Nephron progenitor cell (in vitro differentiated cells): ENCODE measurements at regions not wholly inside any gene's neighbourhood (a gene's known extent, or its start where the extent isn't known, plus 50 kb on each side); places are given as distances from the start of the nearest gene placed in this dataset.

Experiments
- DNase-seq: peaks from one replicate; pipeline ENCODE4 v3.0.0; 2021
- H3K27ac Mint-ChIP-seq: 2 replicates; pipeline ENCODE4 v1.8.0; 2021; ENCODE audit warnings: mild to moderate bottlenecking, moderate library complexity, mixed read lengths
- H3K27me3 Mint-ChIP-seq: 2 replicates; pipeline ENCODE4 v1.8.0; 2021; ENCODE audit warnings: mild to moderate bottlenecking, low read depth, mixed read lengths; ENCODE audit not compliant: poor library complexity
- H3K36me3 Mint-ChIP-seq: 2 replicates; pipeline ENCODE4 v1.8.0; 2021; ENCODE audit warnings: low read depth, mixed read lengths
- H3K4me1 Mint-ChIP-seq: 2 replicates; pipeline ENCODE4 v1.8.0; 2021; ENCODE audit warnings: mixed read lengths
- H3K4me3 Mint-ChIP-seq: 2 replicates; pipeline ENCODE4 v1.8.0; 2021; ENCODE audit warnings: mild to moderate bottlenecking, moderate library complexity, mixed read lengths
- H3K9me3 Mint-ChIP-seq: 2 replicates; pipeline ENCODE4 v1.8.0; 2021; ENCODE audit warnings: mild to moderate bottlenecking, moderate library complexity, mixed read lengths
- TF ChIP-seq, protein P1 (sequence below): fragments of 200-600 bp; sonication (generic); IDR thresholded peaks from 2 replicates; pipeline ENCODE4 v1.5.0; 2021; ENCODE audit warnings: antibody characterized with exemption

DNA sequence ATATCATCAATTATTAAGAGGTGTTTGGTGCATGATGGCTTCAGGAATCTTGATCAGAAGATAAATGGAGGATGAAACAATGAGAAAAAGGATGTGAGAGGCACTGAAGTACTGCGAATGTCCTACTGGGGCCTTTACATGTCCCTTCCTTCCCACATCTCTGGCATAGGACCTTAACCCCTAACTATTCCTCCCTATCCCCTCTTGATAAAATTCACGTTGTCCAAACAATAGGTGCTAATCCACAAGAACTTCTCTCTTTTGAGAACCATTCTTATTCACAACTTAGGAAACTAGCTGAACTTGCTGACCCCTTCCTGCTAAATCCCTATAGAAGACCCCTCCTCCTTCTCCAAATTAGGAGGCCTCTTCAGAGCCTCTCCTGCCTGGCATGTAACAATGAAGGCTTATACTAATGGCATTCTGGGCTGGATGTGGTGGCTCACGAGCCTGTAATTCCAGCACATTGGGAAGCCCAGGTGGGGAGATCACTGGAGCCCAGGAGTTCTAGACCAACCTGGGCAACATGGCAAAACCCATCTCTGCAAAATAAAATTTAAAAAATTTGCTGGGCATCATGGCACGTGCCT lies 276.5 kb upstream of the SMARCA2 start:
- TF ChIP-seq, protein P1, sequence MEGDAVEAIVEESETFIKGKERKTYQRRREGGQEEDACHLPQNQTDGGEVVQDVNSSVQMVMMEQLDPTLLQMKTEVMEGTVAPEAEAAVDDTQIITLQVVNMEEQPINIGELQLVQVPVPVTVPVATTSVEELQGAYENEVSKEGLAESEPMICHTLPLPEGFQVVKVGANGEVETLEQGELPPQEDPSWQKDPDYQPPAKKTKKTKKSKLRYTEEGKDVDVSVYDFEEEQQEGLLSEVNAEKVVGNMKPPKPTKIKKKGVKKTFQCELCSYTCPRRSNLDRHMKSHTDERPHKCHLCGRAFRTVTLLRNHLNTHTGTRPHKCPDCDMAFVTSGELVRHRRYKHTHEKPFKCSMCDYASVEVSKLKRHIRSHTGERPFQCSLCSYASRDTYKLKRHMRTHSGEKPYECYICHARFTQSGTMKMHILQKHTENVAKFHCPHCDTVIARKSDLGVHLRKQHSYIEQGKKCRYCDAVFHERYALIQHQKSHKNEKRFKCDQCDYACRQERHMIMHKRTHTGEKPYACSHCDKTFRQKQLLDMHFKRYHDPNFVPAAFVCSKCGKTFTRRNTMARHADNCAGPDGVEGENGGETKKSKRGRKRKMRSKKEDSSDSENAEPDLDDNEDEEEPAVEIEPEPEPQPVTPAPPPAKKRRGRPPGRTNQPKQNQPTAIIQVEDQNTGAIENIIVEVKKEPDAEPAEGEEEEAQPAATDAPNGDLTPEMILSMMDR, result no peak
- Mint-ChIP-seq H3K36me3 (no peaks in the 10 kb centered on the region), H3K4me1 (no peaks in the 10 kb centered on the region), H3K9me3 (peaks cover 33% of the 10 kb centered on the region), H3K27me3 (no peaks in the 10 kb centered on the region), H3K27ac (no peak overlapping the region), H3K4me3 (no peak overlapping the region)
- DNase-seq, result no peak

DNA sequence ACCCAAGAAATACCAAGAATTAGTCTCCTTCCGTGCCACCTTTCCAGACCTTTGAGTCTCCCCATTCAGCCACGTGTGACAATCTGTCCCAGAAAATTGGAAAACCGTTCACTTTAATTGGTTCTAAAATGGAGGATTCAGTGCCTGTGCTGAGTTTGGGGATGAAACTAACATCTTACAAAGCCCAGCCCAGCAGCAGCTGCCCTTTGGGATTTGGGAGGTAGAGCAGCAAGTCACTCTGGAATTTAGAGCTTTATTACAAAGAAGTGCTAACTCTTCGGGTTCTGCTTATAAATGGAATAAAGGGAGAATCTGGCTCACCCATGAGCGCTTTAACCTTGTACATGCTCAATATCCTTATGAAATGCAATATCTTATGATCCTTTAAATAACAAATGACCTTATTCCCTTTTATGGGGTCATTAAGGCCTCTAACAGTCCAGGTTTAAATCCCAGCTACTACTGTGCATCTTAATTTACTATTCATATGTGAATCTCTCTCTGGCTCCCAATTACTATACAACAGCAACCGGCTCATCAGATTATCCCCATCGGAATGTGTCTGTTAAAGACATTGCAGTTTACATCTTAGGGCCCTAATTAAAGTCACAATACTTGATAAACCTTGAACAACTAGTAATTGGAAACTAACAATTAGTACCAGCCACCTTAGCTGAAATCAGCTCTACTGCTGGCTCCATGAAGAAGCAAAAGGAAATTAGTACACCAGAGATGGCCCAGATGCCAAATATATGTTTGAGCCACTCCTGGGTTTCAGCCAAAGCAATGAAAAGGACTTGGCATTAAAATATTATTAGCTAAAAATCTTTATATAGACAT lies 271.8 kb upstream of the SMARCA2 start:
- no peaks in the 10 kb centered on the region for H3K27me3 Mint-ChIP-seq
- DNase-seq, result no peak
- H3K9me3 Mint-ChIP-seq, result peaks cover 25% of the 10 kb centered on the region
- H3K36me3 Mint-ChIP-seq, result no peaks in the 10 kb centered on the region
- H3K4me3 Mint-ChIP-seq, result no peak overlapping the region
- no peaks in the 10 kb centered on the region for H3K4me1 Mint-ChIP-seq
- H3K27ac Mint-ChIP-seq, result no peak overlapping the region
- TF ChIP-seq, protein P1, result no peak

DNA sequence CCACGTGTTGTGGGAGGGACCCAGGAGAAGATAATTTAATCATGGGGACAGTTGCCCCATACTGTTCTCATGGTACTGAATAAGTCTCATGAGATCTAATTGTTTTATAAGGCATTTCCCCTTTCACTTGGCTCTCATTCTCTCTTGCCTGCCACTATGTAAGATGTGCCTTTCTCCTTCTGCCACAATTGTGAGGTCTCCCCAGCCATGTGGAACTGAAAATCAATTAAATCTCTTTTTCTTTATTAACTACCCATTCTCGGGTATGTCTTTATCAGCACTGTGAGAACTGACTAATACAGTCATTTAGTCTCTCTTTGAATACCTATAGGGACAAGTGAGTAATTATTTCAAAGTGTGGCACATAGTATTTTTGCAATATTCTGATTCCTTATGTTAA lies 269.2 kb upstream of the SMARCA2 start:
- Mint-ChIP-seq H3K4me1 (no peaks in the 10 kb centered on the region), H3K4me3 (no peak overlapping the region), H3K36me3 (no peaks in the 10 kb centered on the region), H3K9me3 (peaks cover 27% of the 10 kb centered on the region), H3K27ac (no peak overlapping the region), H3K27me3 (no peaks in the 10 kb centered on the region)
- TF ChIP-seq, protein P1, result no peak
- no peak for DNase-seq

DNA sequence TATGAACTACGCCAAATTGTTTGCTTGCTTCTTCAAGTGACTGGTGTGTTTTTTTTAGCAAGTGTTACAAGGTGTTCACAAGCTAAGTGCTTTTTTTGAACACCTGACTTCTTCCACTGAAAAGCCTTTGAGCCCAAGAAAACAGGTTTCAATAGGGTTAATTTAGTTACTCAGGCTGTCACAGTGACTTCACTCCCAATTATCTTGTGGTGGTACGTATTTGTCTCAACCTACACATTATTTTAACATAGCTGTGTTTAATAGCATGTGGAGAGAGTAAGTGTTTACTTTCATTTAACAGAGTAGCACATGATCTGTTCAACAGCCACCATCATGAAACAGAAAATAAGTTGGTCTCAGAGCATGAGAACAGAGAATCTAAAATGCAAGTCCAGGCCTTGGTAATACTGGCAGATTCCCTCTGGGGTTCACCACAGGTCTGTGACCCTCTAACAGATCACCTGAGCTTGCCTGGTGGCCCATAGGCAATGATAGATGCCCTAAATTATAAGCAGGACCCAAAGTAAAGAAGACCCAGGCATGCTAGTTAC lies 267.7 kb upstream of the SMARCA2 start:
- Mint-ChIP-seq H3K4me1 (no peaks in the 10 kb centered on the region), H3K36me3 (no peaks in the 10 kb centered on the region), H3K27me3 (no peaks in the 10 kb centered on the region), H3K4me3 (no peak overlapping the region), H3K9me3 (peaks cover 26% of the 10 kb centered on the region), H3K27ac (no peak overlapping the region)
- TF ChIP-seq, protein P1, result no peak
- no peak for DNase-seq

DNA sequence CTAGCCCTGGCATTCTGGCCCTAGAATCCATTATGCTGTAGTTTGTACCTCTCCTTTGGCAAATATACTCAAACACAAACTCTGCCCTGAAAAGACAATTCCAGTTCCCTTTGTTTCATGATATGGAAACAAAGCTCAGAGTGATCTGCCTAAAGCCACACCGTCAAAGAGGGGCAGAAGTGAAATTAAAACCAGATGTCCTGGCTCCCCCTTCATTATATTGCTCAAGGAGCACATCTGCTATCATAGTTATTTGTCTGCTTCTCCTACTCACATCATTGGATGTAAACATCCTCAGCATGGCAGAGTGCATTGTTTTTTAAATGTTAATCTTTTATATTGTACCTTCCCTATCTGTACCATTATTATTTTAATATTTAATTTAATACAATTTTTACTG lies 266.7 kb upstream of the SMARCA2 start:
- no peak for DNase-seq
- H3K36me3 Mint-ChIP-seq, result no peaks in the 10 kb centered on the region
- no peaks in the 10 kb centered on the region for H3K27me3 Mint-ChIP-seq
- no peaks in the 10 kb centered on the region for H3K4me1 Mint-ChIP-seq
- no peak overlapping the region for H3K27ac Mint-ChIP-seq
- H3K4me3 Mint-ChIP-seq, result no peak overlapping the region
- TF ChIP-seq, protein P1, result no peak
- H3K9me3 Mint-ChIP-seq, result peaks cover 33% of the 10 kb centered on the region
